ENCODE measurements at regions not wholly inside any gene's neighbourhood (a gene's known extent, or its start where the extent isn't known, plus 50 kb on each side); places are given as distances from the start of the nearest gene placed in this dataset.
"Not testable (repeated sequence)": the region's sequence is repeated elsewhere in the genome, so short reads cannot be mapped to it uniquely, and the experiment has no call there.

GRCh38 chr2:185373229-185373628 is 365.4 kb upstream of the FSIP2 start:
- no peak for DNase-seq (ENCODE audit: insufficient read length, low spot score)
- FAIRE-seq, result no peak

- DNase-seq (ENCODE audit: insufficient read length, low spot score) (no peak), FAIRE-seq (no peak)
Measured at GRCh38 chr2:185374878-185375277, 363.7 kb upstream of the FSIP2 start.

GRCh38 chr2:185375731-185376130 is 362.9 kb upstream of the FSIP2 start:
- DNase-seq (ENCODE audit: insufficient read length, low spot score) (no peak), FAIRE-seq (no peak)

GRCh38 chr2:185381631-185382030 is 357.0 kb upstream of the FSIP2 start:
- no peak for DNase-seq (ENCODE audit: insufficient read length, low spot score)
- FAIRE-seq, result no peak

GRCh38 chr2:185384822-185385560 is 353.6 kb upstream of the FSIP2 start:
- FAIRE-seq, result no peak
- DNase-seq (ENCODE audit: insufficient read length, low spot score), result no peak

GRCh38 chr2:185388226-185388625 is 350.4 kb upstream of the FSIP2 start:
- DNase-seq (ENCODE audit: insufficient read length, low spot score) (no peak), FAIRE-seq (no peak)

- FAIRE-seq (no peak), DNase-seq (ENCODE audit: insufficient read length, low spot score) (no peak)
Measured at GRCh38 chr2:185391543-185391942, 347.1 kb upstream of the FSIP2 start.

- FAIRE-seq (no peak), DNase-seq (ENCODE audit: insufficient read length, low spot score) (no peak)
Measured at GRCh38 chr2:185393091-185393490, 345.5 kb upstream of the FSIP2 start.

- no peak for FAIRE-seq
Measured at GRCh38 chr2:185402474-185402873, 336.1 kb upstream of the FSIP2 start.

GRCh38 chr2:185404578-185404977 is 334.0 kb upstream of the FSIP2 start:
- no peak for FAIRE-seq
- DNase-seq (ENCODE audit: insufficient read length, low spot score), result no peak

More at GRCh38 chr2:185402474-185402873, 336.1 kb upstream of the FSIP2 start:
- DNase-seq (ENCODE audit: insufficient read length, low spot score), result no peak

GRCh38 chr2:185417111-185417510 is 321.5 kb upstream of the FSIP2 start:
- no peak for FAIRE-seq
- no peak for DNase-seq (ENCODE audit: insufficient read length, low spot score)

GRCh38 chr2:185417688-185418087 is 320.9 kb upstream of the FSIP2 start:
- DNase-seq (ENCODE audit: insufficient read length, low spot score) (no peak), FAIRE-seq (no peak)

- not testable (repeated sequence) for FAIRE-seq; DNase-seq (ENCODE audit: insufficient read length, low spot score)
Measured at GRCh38 chr2:185424958-185425629, 313.5 kb upstream of the FSIP2 start.

- no peak for FAIRE-seq
Measured at GRCh38 chr2:185428000-185428399, 310.6 kb upstream of the FSIP2 start.

GRCh38 chr2:185433824-185434223 is 304.8 kb upstream of the FSIP2 start:
- no peak for DNase-seq (ENCODE audit: insufficient read length, low spot score)
- FAIRE-seq, result no peak

More at GRCh38 chr2:185428000-185428399, 310.6 kb upstream of the FSIP2 start:
- DNase-seq (ENCODE audit: insufficient read length, low spot score), result no peak

- FAIRE-seq, result no peak
Measured at GRCh38 chr2:185436787-185437372, 301.7 kb upstream of the FSIP2 start.

GRCh38 chr2:185441486-185442005 is 297.1 kb upstream of the FSIP2 start:
- DNase-seq (ENCODE audit: insufficient read length, low spot score) (no peak), FAIRE-seq (no peak)

More at GRCh38 chr2:185436787-185437372, 301.7 kb upstream of the FSIP2 start:
- no peak for DNase-seq (ENCODE audit: insufficient read length, low spot score)

GRCh38 chr2:185456517-185456916 is 282.1 kb upstream of the FSIP2 start:
- no peak for FAIRE-seq
- DNase-seq (ENCODE audit: insufficient read length, low spot score), result no peak

- FAIRE-seq (no peak), DNase-seq (ENCODE audit: insufficient read length, low spot score) (no peak)
Measured at GRCh38 chr2:185463481-185463880, 275.1 kb upstream of the FSIP2 start.

- no peak for FAIRE-seq
- DNase-seq (ENCODE audit: insufficient read length, low spot score), result no peak
Measured at GRCh38 chr2:185466915-185467314, 271.7 kb upstream of the FSIP2 start.

GRCh38 chr2:185471441-185471840 is 267.2 kb upstream of the FSIP2 start:
- DNase-seq (ENCODE audit: insufficient read length, low spot score) (no peak), FAIRE-seq (no peak)

GRCh38 chr2:185472574-185472973 is 266.0 kb upstream of the FSIP2 start:
- FAIRE-seq (no peak), DNase-seq (ENCODE audit: insufficient read length, low spot score) (no peak)
